ENCODE measurements at regions not wholly inside any gene's neighbourhood (a gene's known extent, or its start where the extent isn't known, plus 50 kb on each side); places are given as distances from the start of the nearest gene placed in this dataset.

DNA sequence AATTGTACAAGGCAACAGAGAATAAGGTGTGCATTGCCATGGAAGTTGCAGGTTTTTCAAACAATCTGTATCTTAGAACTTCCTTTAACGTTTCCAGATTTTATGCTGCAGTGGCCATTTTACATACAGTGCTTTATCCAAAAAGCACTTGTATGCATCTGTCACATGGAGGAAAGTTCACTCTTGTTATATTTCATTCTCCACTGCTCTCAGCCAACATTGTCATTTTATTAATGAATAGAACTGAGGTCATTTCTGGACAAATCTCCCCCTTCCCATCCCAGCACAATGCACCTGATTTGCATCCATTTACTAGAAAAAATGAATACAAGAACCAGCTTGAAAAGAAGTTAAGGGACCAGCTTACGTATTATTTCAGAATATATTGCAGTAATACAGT, 342.0 kb downstream of the USP25 start:
- DNase-seq (ENCODE audit: extremely low read depth in 1 of 2, low read depth in 1 of 2), result no peak

DNA sequence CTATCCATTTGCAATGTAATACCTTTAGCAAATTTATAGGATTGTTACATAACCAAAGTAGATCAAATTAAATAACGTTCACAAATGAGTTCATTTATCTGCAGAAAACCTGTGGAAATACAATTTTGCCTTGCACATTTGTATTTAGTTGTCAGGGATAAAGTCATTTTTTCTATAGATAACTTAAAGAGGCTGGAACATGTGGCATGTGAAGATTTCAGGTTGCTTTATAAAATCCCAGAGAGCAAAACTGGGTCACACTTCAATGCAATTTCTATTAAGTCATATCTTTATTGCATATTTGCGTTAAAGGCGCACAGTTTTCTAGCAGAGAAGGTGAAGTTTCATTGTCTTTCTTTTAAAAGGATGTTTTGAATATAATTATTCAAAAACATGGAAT, 342.4 kb downstream of the USP25 start:
- no peak for DNase-seq (ENCODE audit: extremely low read depth in 1 of 2, low read depth in 1 of 2)

GRCh38 chr21:16072737-16073136, 343.0 kb downstream of the USP25 start:
- DNase-seq (ENCODE audit: extremely low read depth in 1 of 2, low read depth in 1 of 2), result no peak

GRCh38 chr21:16073586-16073985, 343.8 kb downstream of the USP25 start:
- no peak for DNase-seq (ENCODE audit: extremely low read depth in 1 of 2, low read depth in 1 of 2)

DNA sequence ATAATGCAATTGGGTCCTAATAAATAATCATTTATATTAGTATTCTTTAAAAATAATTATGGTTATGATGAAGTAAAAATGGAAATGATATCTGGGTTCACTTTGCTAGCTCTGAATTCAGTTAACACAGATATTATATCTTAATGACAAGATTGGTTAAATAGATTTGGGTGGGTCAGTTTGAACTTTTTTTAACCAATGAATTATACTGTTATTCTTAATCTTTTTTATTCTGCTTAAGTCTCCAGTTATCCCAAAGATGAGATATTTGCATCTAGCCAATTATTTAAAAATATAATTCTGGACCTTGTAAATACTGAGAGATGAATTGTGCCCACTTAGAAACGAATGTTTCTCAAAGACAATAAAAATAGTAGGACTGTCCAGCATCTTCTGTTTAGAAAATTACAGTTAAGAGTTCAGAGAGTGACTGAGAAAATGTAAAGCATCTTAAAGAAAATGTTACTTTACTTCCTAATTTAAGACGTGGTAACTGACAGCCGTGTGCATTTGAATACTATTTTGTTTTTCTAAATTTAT, 345.2 kb downstream of the USP25 start:
- DNase-seq (ENCODE audit: extremely low read depth in 1 of 2, low read depth in 1 of 2), result no peak

DNA sequence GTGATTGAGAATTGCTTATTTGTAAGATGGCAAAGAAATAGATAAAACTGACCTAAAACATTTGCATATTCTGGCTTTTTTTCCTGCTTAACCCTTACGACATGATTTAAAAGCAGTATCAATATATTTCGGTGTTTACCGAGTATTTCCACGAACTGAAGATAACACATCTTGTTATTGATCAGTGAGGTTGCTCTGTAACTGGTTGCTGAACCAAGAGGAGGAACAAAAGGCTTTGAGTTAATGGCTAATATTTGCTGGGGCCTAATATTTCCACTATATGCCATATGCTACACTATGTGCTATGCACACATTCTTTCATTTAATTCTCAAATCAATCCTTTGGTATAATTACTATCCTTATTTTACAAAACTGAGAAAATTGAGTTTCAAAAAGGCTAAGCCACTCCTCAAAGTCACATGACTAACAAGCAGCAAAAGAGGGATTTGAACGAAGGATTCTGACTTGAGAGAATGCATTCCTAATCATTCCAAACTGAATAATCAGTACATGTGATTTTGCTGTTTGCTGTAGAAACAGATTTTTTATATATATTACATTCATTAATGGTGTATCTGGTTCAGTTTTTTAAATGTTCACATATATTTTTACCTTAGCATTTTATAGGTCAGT, 346.0 kb downstream of the USP25 start:
- DNase-seq (ENCODE audit: extremely low read depth in 1 of 2, low read depth in 1 of 2), result no peak

GRCh38 chr21:16076465-16076864, 346.7 kb downstream of the USP25 start:
- no peak for DNase-seq (ENCODE audit: extremely low read depth in 1 of 2, low read depth in 1 of 2)

DNA sequence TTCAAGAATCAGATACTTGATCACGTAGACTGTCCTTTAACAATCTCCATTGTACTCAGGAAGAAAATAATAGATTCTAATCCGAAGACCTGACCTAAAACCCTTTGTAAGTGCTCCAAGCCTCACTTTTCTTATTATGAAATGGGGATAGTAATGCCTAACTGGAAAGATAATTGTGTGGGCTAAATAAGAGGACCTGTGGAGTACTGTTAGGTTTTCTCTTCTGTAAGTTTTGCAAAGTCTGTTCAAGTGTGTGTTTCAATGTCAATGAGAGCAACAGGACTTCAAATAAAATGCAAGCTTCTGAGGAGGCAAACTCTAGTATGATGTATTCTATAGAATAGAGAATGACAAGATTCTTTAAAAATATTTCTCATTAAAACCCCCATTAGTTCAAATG, 348.6 kb downstream of the USP25 start:
- no peak for DNase-seq (ENCODE audit: extremely low read depth in 1 of 2, low read depth in 1 of 2)

DNA sequence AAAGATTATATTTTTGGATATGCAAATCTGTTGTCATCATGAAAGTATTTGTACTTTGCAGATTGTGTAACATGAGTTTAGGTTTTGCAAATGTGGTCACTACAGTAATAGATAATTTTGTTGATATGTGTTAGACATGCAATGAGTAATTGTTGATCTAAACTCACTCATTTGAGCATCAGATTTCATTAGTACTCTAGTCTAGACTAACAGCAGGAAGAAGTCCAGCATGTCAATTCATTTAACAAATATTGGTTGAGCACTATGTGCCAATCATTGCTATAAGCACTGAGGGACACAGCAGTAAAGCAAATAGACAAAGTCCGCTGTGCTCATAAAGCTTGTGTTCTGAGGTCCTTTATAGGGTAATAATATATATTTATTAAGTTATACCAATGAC, 350.0 kb downstream of the USP25 start:
- DNase-seq (ENCODE audit: extremely low read depth in 1 of 2, low read depth in 1 of 2), result no peak

DNA sequence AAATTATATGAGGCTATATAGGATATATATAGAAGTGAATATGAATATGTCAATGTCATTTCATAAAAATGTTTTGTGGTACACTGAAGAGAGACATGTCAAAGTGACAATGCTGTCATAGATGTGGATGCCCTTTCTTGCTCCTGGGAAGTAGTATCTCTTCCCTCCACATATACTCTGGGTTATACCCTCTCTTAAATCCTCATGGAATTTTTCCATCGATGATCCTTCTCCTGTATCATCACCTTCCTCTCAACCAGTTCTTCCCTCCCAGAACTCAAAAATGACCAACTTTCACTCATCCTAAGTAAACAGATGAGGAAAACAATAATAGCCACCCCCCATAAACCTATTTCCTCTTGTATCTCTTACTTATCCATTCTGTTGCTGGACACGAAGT, 351.5 kb downstream of the USP25 start:
- no peak for DNase-seq (ENCODE audit: extremely low read depth in 1 of 2, low read depth in 1 of 2)

DNA sequence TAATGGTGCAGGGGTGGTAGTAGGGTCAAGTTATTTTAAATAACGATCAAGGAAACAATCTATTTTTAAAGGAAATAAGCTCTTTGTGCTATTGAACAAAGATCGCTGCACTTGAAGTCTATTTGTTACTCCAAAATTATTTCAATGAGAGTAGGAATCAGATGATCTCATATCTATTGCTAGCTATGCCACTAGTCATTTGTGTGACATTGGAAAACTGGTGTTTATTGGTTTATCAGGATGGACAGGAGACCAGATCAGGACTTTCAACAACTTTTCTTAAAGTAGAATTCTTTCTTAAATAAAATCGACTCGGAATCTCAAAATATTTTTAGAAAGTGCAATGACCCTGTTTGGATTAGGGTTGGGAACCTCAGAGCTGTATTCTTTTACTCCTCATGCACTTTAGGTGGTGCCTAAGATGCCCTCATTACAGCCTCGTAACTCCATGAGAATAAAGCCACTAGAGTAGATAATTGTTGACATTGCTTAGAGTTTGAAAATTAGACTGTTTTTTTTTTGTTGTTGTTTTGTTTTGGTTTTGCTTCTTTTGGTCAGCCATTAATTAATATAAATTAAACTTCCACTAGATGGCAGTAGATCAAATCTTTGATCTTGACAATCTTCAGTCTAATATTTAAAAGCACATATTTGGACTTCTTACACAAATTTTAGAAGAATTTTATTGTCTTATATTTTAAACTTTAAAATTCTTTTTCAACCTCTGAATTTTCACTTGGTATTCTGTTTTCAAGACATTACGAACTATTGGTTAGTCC, 352.4 kb downstream of the USP25 start:
- DNase-seq (ENCODE audit: extremely low read depth in 1 of 2, low read depth in 1 of 2), result no peak

DNA sequence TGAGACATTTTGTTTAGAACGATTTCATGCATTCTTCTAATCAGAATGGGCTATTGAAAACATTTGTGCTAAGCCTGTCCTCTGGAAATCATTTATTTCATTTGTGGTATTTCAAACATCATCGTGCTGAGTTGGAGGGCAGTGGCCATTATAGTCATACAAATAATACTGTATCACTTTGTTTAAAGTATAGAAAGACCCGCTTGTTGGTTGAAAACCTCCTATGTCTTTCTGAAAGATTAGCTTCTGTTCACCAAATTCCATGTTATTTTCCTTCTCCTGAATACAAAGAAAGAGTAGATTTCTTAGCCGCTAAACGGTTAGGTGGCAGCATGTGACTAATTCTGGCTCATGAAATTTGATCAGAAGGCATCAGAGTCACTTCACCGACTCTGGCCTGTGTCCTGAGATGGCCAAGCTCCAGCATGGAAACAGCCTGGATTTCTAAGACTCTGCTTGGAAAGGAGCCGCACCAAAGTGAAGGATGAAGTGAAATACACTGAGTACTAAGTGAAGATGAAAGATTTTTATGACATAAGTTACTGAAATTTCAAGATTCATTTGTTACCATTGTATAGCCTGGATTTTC, 355.1 kb downstream of the USP25 start:
- no peak for DNase-seq (ENCODE audit: extremely low read depth in 1 of 2, low read depth in 1 of 2)

- DNase-seq (ENCODE audit: extremely low read depth in 1 of 2, low read depth in 1 of 2), result no peak
Measured at GRCh38 chr21:16085421-16085820, 355.6 kb downstream of the USP25 start.

DNA sequence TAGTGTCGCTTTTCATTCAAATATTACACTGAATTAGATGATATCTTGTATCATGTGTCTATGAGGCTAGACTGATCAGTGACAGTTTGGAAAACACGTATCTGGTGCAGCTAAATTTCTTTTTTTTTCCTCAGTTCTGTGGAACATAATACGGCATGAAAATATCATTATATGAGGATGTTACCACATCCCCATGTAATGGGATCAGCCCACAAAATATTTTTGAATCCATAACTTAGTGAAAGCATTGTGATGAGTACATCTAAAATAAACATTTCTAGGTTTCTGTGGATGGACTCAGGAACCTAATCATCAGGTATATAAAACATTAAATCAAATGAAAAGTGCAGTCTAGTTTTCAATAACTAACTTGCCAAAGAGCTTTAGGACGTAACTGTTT, 356.3 kb downstream of the USP25 start:
- DNase-seq (ENCODE audit: extremely low read depth in 1 of 2, low read depth in 1 of 2), result no peak

- DNase-seq (ENCODE audit: extremely low read depth in 1 of 2, low read depth in 1 of 2), result no peak
Measured at GRCh38 chr21:16086936-16087335, 357.2 kb downstream of the USP25 start.

- no peak for DNase-seq (ENCODE audit: extremely low read depth in 1 of 2, low read depth in 1 of 2)
Measured at GRCh38 chr21:16087523-16087922, 357.7 kb downstream of the USP25 start.

GRCh38 chr21:16088056-16088455, 358.3 kb downstream of the USP25 start:
- DNase-seq (ENCODE audit: extremely low read depth in 1 of 2, low read depth in 1 of 2), result no peak

- DNase-seq (ENCODE audit: extremely low read depth in 1 of 2, low read depth in 1 of 2), result no peak
Measured at GRCh38 chr21:16095005-16095404, 365.2 kb downstream of the USP25 start.

DNA sequence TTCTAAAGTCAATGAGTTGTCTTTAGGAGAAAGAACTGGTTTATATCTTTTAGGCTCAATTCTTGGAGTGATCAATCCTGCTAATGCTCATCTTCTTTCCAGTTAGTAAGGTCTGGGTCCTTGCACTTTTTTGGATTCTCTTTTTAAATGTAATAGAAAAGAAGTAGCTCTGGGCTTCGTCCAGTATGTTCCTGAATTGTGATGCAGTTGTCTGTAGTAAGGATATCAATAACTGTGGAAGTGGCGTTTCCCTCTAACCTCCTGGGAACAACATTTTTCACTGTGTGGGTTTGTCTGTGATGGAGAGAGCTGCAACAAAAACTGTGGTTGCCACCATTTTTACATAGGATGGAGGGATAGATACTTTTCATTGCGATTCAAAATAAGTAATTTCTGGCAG, 367.2 kb downstream of the USP25 start:
- no peak for DNase-seq (ENCODE audit: extremely low read depth in 1 of 2, low read depth in 1 of 2)

DNA sequence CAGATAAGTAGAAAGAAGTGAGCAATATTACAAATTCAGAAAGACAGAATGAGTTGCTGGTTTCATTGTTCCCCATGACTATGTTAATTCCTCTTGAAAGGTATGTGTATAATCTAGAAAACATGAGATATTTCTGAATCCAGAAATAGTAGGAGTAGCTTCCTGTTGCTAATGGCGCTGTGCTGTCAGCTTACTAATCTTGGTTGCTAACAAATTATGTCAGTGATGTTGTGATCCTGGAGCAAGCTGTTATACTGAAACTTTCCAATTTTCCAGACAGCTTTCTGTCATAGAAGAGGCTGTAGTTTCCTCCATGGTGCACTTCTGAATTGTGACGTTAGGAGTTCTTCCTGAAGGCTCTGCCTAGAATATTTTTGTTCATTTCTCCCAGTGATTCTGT, 372.3 kb downstream of the USP25 start:
- no peak for DNase-seq (ENCODE audit: extremely low read depth in 1 of 2, low read depth in 1 of 2)

DNA sequence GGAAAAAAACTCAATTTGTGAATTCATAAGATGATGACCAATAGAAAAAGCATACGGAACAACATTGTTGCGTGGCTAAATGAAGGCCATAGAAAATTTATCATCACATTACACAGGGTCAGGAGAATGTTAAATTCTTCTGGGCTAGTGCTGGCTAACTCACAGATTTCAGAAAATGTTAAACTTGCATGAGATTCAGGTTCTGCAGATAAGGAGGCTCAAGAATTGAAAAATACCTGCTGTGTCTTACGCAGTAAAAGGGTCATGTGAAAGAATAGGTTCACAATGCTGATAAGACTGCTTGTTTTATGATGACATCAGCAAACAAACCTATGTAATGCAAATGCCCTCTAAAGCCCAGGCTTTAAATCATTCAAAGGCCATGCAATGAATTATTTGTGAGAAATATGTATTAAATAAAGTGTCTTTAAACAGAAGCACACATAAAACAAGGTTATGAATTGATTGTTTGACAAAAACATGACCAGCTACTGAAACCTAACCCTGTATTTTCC, 378.8 kb downstream of the USP25 start:
- DNase-seq (ENCODE audit: extremely low read depth in 1 of 2, low read depth in 1 of 2), result no peak

Measured in stimulated activated CD8-positive, alpha-beta memory T cell treated with anti-CD3 and anti-CD28 coated beads, Interleukin-7, amount 100 ng/mL, for 48 hours (primary cell).